ENCODE measurements at regions not wholly inside any gene's neighbourhood (a gene's known extent, or its start where the extent isn't known, plus 50 kb on each side); places are given as distances from the start of the nearest gene placed in this dataset.

GRCh38 chr18:78071166-78071710 is 821.6 kb downstream of the GALR1 start:
- no peak for ATAC-seq

GRCh38 chr18:78071776-78072175 is 822.1 kb downstream of the GALR1 start:
- DNase-seq (no peak), ATAC-seq (no peak)

More at GRCh38 chr18:78071166-78071710, 821.6 kb downstream of the GALR1 start:
- no peak for DNase-seq

- no peak for DNase-seq
- ATAC-seq: no peak
Measured at GRCh38 chr18:78072375-78072774, 822.7 kb downstream of the GALR1 start.

GRCh38 chr18:78073275-78073674 is 823.6 kb downstream of the GALR1 start:
- no peak for DNase-seq

GRCh38 chr18:78074400-78075020 is 824.9 kb downstream of the GALR1 start:
- ATAC-seq (no peak), DNase-seq (no peak)

More at GRCh38 chr18:78073275-78073674, 823.6 kb downstream of the GALR1 start:
- no peak for ATAC-seq

GRCh38 chr18:78080081-78080480 is 830.4 kb downstream of the GALR1 start:
- DNase-seq: no peak
- ATAC-seq: no peak

GRCh38 chr18:78080761-78081160 is 831.1 kb downstream of the GALR1 start:
- DNase-seq: no peak

GRCh38 chr18:78082816-78083215 is 833.2 kb downstream of the GALR1 start:
- ATAC-seq (no peak), DNase-seq (no peak)

More at GRCh38 chr18:78080761-78081160, 831.1 kb downstream of the GALR1 start:
- no peak for ATAC-seq

GRCh38 chr18:78085241-78086185 is 835.9 kb downstream of the GALR1 start:
- ATAC-seq: no peak
- DNase-seq: no peak

- DNase-seq (no peak), ATAC-seq (no peak)
Measured at GRCh38 chr18:78086931-78087330, 837.3 kb downstream of the GALR1 start.

GRCh38 chr18:78087338-78087737 is 837.7 kb downstream of the GALR1 start:
- ATAC-seq: no peak
- no peak for DNase-seq

GRCh38 chr18:78090584-78090983 is 840.9 kb downstream of the GALR1 start:
- ATAC-seq: no peak
- DNase-seq: no peak

GRCh38 chr18:78092901-78093300 is 843.3 kb downstream of the GALR1 start:
- DNase-seq: no peak
- ATAC-seq: no peak

GRCh38 chr18:78099979-78100588 is 850.4 kb downstream of the GALR1 start:
- DNase-seq (no peak), ATAC-seq (no peak)

GRCh38 chr18:78101091-78101490 is 851.4 kb downstream of the GALR1 start:
- no peak for DNase-seq
- no peak for ATAC-seq

- ATAC-seq: no peak
Measured at GRCh38 chr18:78102135-78102534, 852.5 kb downstream of the GALR1 start.

GRCh38 chr18:78105611-78106010 is 856.0 kb downstream of the GALR1 start:
- no peak for DNase-seq
- ATAC-seq: no peak

More at GRCh38 chr18:78102135-78102534, 852.5 kb downstream of the GALR1 start:
- no peak for DNase-seq

- DNase-seq: no peak
- no peak for ATAC-seq
Measured at GRCh38 chr18:78106946-78107345, 857.3 kb downstream of the GALR1 start.

GRCh38 chr18:78107363-78107762 is 857.7 kb downstream of the GALR1 start:
- DNase-seq (no peak), ATAC-seq (no peak)

- no peak for DNase-seq
- ATAC-seq: no peak
Measured at GRCh38 chr18:78108554-78108953, 858.9 kb downstream of the GALR1 start.

- DNase-seq: no peak
- no peak for ATAC-seq
Measured at GRCh38 chr18:78113136-78113939, 863.7 kb downstream of the GALR1 start.

- no peak for ATAC-seq
- no peak for DNase-seq
Measured at GRCh38 chr18:78113940-78114251, 864.2 kb downstream of the GALR1 start.
